ENCODE measurements at regions not wholly inside any gene's neighbourhood (a gene's known extent, or its start where the extent isn't known, plus 50 kb on each side); places are given as distances from the start of the nearest gene placed in this dataset.
A peak's percentile ranks its signal among the peaks of the same experiment; 100 is the strongest.

DNA sequence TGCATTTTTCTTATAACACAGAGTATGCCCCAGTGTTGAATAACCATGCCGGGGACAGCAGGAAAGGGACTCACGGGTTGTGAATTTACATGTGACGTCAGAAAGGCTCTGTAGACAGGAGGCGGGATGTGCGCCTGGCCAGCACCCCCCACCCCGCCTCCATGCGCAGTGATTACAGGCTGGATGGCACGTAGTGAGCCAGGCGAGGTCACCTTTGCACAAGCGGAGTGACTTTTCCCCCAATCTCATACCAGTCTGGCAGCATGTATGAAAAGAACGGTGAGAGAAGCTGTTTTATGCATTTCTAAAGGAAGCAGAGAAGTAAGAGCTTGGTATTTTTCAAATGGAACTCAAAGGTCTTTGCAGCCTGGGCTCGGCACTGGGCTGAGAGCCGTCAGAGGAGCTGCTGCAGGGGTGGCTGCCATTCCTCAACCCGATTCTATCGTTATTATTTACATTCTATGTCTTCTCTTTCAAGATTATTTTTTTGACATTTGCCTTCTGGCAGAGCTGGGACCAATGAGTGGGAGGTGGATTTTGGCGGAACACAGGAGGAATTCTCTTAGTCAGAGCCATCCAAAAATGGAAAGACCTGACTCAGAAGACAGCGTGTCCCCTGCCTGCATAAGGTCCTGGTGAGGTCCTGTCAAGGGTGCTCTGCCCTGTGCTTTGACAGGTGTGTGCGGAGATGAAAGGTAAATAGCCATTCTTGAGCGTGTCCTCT lies 115.6 kb upstream of the SLC45A1 start:
- peak; percentile 40 for DNase-seq

- peak; percentile 54 for DNase-seq
Measured at GRCh38 chr1:8201331-8201861, 116.5 kb upstream of the SLC45A1 start.

- DNase-seq = no peak
Measured at GRCh38 chr1:8200317-8201115, 117.4 kb upstream of the SLC45A1 start.

- DNase-seq = no peak
Measured at GRCh38 chr1:8198522-8198921, 119.4 kb upstream of the SLC45A1 start.

- peak; percentile 99 for DNase-seq
Measured at GRCh38 chr1:8197493-8198282, 120.2 kb upstream of the SLC45A1 start.

- DNase-seq = no peak
Measured at GRCh38 chr1:8194481-8195227, 123.3 kb upstream of the SLC45A1 start.

GRCh38 chr1:8193840-8194406 lies 124.0 kb upstream of the SLC45A1 start:
- DNase-seq = no peak

GRCh38 chr1:8191474-8191873 lies 126.4 kb upstream of the SLC45A1 start:
- no peak for DNase-seq

- DNase-seq = no peak
Measured at GRCh38 chr1:8189931-8190483, 127.9 kb upstream of the SLC45A1 start.

DNA sequence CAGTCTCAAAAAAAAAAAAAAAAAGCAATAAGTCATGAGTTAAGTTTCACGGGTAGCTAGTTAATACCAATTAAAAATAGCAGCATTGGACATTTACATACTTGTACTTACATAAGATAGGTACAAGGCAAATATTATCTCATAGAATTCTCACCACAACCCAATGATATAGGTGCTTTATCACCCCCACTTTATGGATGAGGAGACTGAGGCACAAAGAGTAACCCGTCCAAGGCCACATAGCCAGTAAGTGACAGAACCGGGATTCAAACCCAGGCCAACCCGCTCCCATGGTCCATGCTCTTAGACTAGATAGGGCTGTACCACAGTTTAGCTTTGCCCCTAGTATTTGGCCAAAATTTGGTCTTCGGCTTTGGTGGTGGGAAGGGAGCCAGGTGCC lies 132.5 kb upstream of the SLC45A1 start:
- DNase-seq = no peak

DNA sequence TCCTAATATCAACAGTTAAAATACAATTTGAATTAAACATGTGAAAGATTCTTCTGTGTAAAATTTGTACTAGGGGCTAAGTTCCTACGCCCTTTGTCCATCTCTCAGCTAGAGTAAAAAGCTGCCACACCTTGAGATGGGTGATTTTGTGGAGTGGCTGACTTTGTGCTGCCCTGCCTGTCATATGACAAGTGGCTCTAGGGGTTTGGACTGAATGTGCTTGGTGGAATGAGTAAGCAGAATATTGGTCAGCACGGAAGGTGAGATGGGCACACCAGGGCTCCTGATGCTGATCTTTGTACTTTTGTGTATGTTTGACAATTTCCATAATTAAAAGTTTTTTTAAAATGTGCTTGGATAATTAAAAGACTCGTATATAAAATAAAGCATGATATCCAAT lies 133.6 kb upstream of the SLC45A1 start:
- DNase-seq = no peak

- DNase-seq = peak; percentile 18
Measured at GRCh38 chr1:8182034-8182761, 135.7 kb upstream of the SLC45A1 start.

- no peak for DNase-seq
Measured at GRCh38 chr1:8179132-8179793, 138.7 kb upstream of the SLC45A1 start.

DNA sequence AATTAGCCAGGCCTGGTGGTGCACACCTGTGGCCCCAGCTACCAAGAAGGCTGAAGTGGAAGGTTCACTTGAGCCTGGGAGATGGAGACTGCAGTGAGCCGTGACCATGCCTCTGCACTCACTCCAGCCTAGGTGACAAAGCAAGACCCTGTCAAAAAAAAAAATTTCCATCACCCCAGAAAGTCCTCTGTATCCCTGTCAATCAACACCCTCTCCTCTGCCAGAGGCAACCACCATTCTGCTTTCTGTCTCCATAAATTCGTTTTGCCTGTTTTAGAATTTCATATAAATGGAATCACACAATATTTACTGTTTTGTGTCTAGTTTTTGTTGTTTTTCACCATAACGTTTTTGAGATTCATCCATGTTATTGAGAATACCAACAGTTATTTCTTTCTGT lies 141.6 kb upstream of the SLC45A1 start:
- DNase-seq = no peak

GRCh38 chr1:8174807-8175206 lies 143.1 kb upstream of the SLC45A1 start:
- no peak for DNase-seq

DNA sequence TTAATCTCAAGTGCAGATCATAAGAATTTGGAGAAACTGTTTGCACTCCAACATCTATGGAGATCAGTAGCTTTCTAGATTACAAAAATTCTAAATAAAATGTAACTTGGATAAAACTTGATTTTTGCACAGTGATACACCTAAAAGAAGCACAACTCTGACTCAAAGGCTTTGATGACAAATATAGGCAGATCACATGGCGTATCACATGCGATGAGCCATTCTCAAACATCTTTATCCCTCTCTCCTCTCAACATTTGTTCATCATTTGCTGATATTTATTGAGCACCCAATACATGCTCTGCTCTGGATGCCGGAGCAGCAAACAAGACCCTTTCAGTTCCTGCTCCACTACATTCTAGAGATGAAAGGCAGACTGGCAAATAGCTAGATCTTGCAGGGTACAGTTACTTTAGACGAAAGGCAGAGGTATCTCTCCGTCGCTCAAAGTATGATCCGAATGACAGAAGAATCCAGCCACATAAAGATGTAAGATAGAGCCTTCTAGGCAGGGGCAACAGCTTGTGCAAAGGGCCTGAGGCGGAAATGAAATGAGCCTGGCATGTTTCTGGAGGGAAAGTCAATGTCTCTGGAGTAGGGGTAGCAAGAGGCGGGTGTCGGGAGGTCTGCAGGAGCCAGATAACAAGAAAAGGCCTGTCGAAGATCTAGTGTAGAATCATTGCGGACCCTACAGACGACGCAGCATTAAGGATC lies 145.8 kb upstream of the ERRFI1 start:
- no peak for DNase-seq

DNA sequence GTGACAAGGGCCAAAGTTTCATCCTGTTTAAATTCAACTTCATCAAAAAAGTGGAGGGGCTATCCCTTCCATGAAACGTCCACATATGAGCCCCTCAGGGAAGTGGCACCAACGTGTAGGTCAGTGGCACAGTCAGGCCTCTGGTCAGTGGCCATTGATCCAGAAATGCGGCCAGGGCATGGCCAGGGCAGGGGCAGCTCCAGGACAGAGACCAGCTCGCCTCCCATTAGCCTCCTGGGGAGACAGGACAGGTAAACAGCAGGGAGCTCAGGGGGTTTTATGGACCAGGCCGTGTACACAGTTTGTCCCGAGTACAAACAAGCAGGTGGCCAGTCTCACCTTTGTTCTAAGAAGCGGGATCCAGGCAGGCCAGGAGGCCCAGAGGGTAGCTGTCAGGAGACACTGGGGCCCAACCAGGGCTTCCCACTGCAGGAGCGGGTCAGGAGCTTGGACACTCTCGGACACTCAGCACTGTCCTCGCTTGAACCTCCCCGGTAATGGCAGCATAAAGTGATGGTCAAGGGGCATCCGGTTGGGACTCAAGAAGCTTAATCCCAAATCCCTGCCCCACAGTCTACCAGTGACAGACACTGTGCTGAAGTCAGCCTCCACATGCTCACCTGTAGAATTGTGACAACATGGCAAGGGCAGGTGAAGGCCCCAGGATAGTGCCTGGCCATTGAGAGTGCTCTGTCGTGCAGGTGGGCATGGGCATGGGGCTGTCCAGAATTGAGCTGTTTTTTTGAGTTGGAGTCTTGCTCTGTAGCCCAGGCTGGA lies 144.1 kb upstream of the ERRFI1 start:
- no peak for DNase-seq

DNA sequence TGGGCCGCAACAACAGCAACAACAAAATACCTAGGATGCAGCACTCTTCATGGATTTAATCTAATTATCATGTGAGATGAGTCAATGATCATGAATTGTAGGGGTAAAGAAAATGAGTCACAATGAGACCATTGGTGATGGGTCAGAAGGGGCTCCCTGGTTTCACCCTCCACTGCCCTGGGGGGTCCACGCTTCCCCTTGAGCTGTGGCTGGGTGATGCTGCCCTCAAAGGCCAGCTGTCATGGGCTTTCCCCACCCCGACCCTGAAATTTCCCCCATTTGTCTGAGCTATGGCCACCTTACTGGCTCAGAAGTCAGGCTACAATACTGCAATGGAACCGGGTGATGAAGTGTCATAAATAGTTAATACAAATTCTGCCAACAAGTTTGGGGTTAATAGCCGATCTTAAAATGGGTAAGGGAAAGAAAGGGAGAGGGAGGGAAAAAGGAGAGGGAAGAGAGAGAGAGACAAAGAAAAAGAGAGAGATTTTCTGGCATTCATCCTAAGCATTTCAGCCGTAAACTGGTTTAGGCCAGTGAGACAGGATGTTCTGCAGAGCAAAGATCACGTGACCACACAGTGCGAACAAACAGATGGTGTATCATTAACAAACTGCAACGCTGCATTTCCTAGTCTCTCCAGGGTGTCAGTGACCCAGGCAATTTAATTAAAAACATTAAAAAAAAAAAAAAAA lies 143.4 kb upstream of the ERRFI1 start:
- peak; percentile 33 for DNase-seq

Data from NCI-H226 (cell line).